Epithelial cell of esophagus (primary cell): ENCODE measurements at regions not wholly inside any gene's neighbourhood (a gene's known extent, or its start where the extent isn't known, plus 50 kb on each side); places are given as distances from the start of the nearest gene placed in this dataset.

ENCODE experiments used
- DNase-seq: peaks from one replicate; pipeline ENCODE4 v3.0.0; 2010; ENCODE audit warnings: low read depth
- H3K4me3 ChIP-seq: 2 replicates; pipeline ENCODE4 v1.5.1; 2011; ENCODE audit warnings: mild to moderate bottlenecking, low read length, control low read depth
- CTCF ChIP-seq: IDR thresholded peaks from 2 replicates; pipeline ENCODE4 v1.5.1; 2011; ENCODE audit warnings: low read depth, mild to moderate bottlenecking, low read length, control low read depth, inconsistent platforms; ENCODE audit not compliant: insufficient read depth; ENCODE audit errors: missing control alignments

DNA sequence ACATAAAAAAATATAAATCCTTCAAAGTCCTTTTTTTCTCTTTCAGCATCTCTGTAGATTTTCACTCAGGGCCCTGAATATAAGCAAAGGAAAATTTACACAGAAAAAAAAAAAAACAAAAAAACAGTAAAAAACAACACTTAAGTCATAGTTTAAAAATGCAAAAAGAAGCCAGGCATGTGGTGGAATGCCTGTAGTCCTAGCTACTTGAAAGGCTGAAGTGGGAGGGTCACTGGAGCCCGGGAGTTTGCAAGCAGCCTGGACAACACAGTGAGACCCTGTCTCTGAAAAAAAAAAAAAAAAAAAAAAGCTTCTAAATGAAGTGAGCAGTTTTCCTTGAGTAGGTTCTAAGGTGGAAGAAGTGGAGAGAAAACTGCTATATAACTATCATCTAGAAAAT is 55.0 kb upstream of the BNC2 start:
- TF ChIP-seq CTCF: no peak

GRCh38 chr9:16924311-16924915 is 53.9 kb upstream of the BNC2 start:
- no peak overlapping the region for H3K4me3 ChIP-seq
- DNase-seq: no peak
- no peak for TF ChIP-seq CTCF

More for the DNA sequence above, 55.0 kb upstream of the BNC2 start:
- no peak overlapping the region for H3K4me3 ChIP-seq
- DNase-seq: no peak

DNA sequence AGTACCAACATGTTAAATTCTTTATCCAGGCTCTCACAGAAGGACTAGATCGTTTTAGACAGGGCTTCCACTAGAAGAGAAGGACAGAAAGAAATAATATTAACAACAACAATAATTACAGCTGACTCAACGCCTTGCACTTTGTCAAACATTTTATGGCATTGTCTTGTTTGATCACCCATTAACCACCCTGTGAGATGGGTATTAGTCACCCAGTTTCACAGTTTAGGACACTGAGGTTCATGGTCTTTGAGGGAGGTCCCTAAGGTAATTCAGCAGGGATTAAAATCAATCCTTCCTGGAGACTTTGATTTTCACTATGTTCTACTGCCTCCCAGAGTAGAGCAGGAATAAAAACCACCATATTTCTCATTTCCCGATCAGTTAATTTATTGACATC is 51.4 kb upstream of the BNC2 start:
- H3K4me3 ChIP-seq: no peak overlapping the region
- no peak for TF ChIP-seq CTCF
- DNase-seq: peak; percentile 34
